K562 (cell line): ENCODE measurements at regions not wholly inside any gene's neighbourhood (a gene's known extent, or its start where the extent isn't known, plus 50 kb on each side); places are given as distances from the start of the nearest gene placed in this dataset.

Experiments
- ATAC-seq: fragments of 200-7000 bp; cut with Tn5 transposase; 3 replicates; pipeline ENCODE4 v1.9.1; 2020; ENCODE audit warnings: moderate library complexity
- BruUV-seq: library from RNA; stranded (reverse); fragments of 400-500 nt; replicated peaks from 2 replicates; lab custom pipeline; 2021; lab: Mats Ljungman, UMichigan
- CTCF ChIA-PET: fragments of 300-600 bp; formaldehyde crosslinking; extraction: SDS; loops from one replicate; lab custom pipeline; 2021; ENCODE audit warnings: low intra/inter-chr PET ratio; lab: Yijun Ruan, JAX
- POLR2A ChIA-PET: fragments of 300-600, 350-650 bp; sonication (Branson Sonifier 250); formaldehyde crosslinking; extraction: SDS; loops from one replicate; lab custom pipeline; 2021; ENCODE audit warnings: antibody characterized with exemption, inconsistent platforms; lab: Yijun Ruan, JAX
- DNase-seq, 4 experiments: peaks; one replicate each; pipeline versions ENCODE4 v3.0.0 to v3.0.0-alpha.2; 2011 to 2018; ENCODE audit warnings: low spot score in 3 of 4, mixed read lengths in 3 of 4; ENCODE audit errors: extremely low read depth in 1 of 4
- FAIRE-seq: peaks from 2 replicates; lab custom pipeline; 2011; peaks lifted over from hg19 to GRCh38; lab: Jason Lieb, UNC
- H2AFZ ChIP-seq: 2 replicates; pipeline ENCODE4 v1.6.0; 2011; ENCODE audit warnings: low read depth, low read length, control low read depth, inconsistent platforms
- H3K27ac ChIP-seq: fragments of 200-600 bp; 3 replicates; pipeline ENCODE4 v1.8.0; 2011; ENCODE audit warnings: low read depth, mild to moderate bottlenecking, control low read depth, inconsistent platforms, low read length, moderate library complexity, mixed read lengths; ENCODE audit errors: extremely low read depth
- H3K27me3 ChIP-seq, 2 experiments: fragments of 300-600 bp in 1 of 2; 2 replicates in 1 of 2; 3 replicates in 1 of 2; pipeline versions ENCODE4 v1.6.0 to v1.8.0; 2011; ENCODE audit warnings: inconsistent platforms in 2 of 2, low read length in 2 of 2, mild to moderate bottlenecking in 1 of 2, mixed read lengths in 1 of 2, moderate library complexity in 1 of 2; ENCODE audit not compliant: control insufficient read depth in 2 of 2, insufficient read depth in 2 of 2
- H3K36me3 ChIP-seq: fragments of 300-600 bp; 3 replicates; pipeline ENCODE4 v1.8.0; 2011; ENCODE audit warnings: mild to moderate bottlenecking, low read length, inconsistent platforms; ENCODE audit not compliant: control insufficient read depth, insufficient read depth
- H3K4me1 ChIP-seq, 2 experiments: fragments of 200-600 bp in 1 of 2; replicated peaks in 1 of 2; 2 replicates in 1 of 2; 3 replicates in 1 of 2; pipeline versions ENCODE4 v1.5.1 to v1.8.0; 2011; ENCODE audit warnings: inconsistent platforms in 2 of 2, low read length in 2 of 2, mild to moderate bottlenecking in 1 of 2, mixed read lengths in 1 of 2, moderate library complexity in 1 of 2; ENCODE audit not compliant: control insufficient read depth in 2 of 2, insufficient read depth in 2 of 2
- H3K4me2 ChIP-seq: 2 replicates; pipeline ENCODE4 v1.6.1; 2011; ENCODE audit warnings: low read length, control low read depth, inconsistent platforms, mixed read lengths; ENCODE audit not compliant: insufficient read depth
- H3K4me3 ChIP-seq: fragments of 200-600 bp; sonication (generic), shearing (Covaris generic); 2 replicates; pipeline ENCODE4 v1.5.1; 2016; ENCODE audit warnings: control low read depth, inconsistent platforms
- H3K79me2 ChIP-seq: fragments of 200-600 bp; 3 replicates; pipeline ENCODE4 v1.8.0; 2011; ENCODE audit warnings: low read length, inconsistent platforms; ENCODE audit not compliant: control insufficient read depth, insufficient read depth
- H3K9ac ChIP-seq, 2 experiments: 2 replicates each; pipeline versions ENCODE4 v1.6.0 to v1.6.1; 2011; ENCODE audit warnings: low read depth in 2 of 2, low read length in 2 of 2, control low read depth in 1 of 2, inconsistent platforms in 1 of 2, mild to moderate bottlenecking in 1 of 2, mixed read lengths in 1 of 2; ENCODE audit not compliant: insufficient read depth in 1 of 2
- H3K9me1 ChIP-seq: one replicate; pipeline ENCODE4 v1.6.0; 2011; ENCODE audit warnings: inconsistent platforms, mild to moderate bottlenecking, low read length, moderate library complexity; ENCODE audit not compliant: control insufficient read depth, insufficient read depth
- H3K9me3 ChIP-seq: replicated peaks from 2 replicates; pipeline ENCODE4 v1.5.1; 2011; ENCODE audit warnings: low read depth, low read length, inconsistent platforms; ENCODE audit not compliant: control insufficient read depth, insufficient read depth
- H4K20me1 ChIP-seq: replicated peaks from 2 replicates; pipeline ENCODE4 v1.6.1; 2011; ENCODE audit warnings: low read length, inconsistent platforms, mixed read lengths; ENCODE audit not compliant: control insufficient read depth, insufficient read depth
- CC2D1A ChIP-seq: fragments of 450-650 bp; IDR thresholded peaks from 2 replicates; pipeline ENCODE4 v1.6.1; 2017; ENCODE audit warnings: mild to moderate bottlenecking
- GTF2A2 ChIP-seq: IDR thresholded peaks from 2 replicates; pipeline ENCODE4 v1.6.1; 2016; ENCODE audit warnings: mild to moderate bottlenecking, missing genetic modification characterization, missing compliant biosample characterization
- HMG20A ChIP-seq: fragments of 450-650 bp; formaldehyde crosslinking; conservative IDR thresholded peaks from 2 replicates; pipeline ENCODE4 v1.4.0; 2020; ENCODE audit warnings: mild to moderate bottlenecking, mixed read lengths
- HNRNPUL1 ChIP-seq: fragments of 200-400 bp; formaldehyde crosslinking; IDR thresholded peaks from 2 replicates; pipeline ENCODE4 v1.6.1; 2017; ENCODE audit warnings: low read length
- KDM5B ChIP-seq: fragments of 200-600 bp; sonication (generic); IDR thresholded peaks from 2 replicates; pipeline ENCODE4 v1.6.1; 2012; ENCODE audit warnings: low read depth, mild to moderate bottlenecking, moderate library complexity, low read length, control low read depth, inconsistent platforms; ENCODE audit not compliant: insufficient replicate concordance
- U2AF2 ChIP-seq: fragments of 200-400 bp; formaldehyde crosslinking; optimal IDR thresholded peaks from 2 replicates; pipeline ENCODE3; 2017; ENCODE audit warnings: low read depth, mild to moderate bottlenecking, low read length
- ZFP30 ChIP-seq: fragments of 250-450 bp; sonication (Bioruptor Pico); IDR thresholded peaks from 2 replicates; pipeline ENCODE4 v1.8.0; 2022; ENCODE audit warnings: moderate library complexity, mild to moderate bottlenecking, inconsistent platforms, borderline replicate concordance
- ZNF3 ChIP-seq: fragments of 250-450 bp; sonication (Bioruptor Pico); IDR thresholded peaks from 2 replicates; pipeline ENCODE4 v1.5.0; 2021; ENCODE audit warnings: mild to moderate bottlenecking, moderate library complexity
- WGBS: fragments of 100-300 bp; shearing (Covaris generic); methylation state at CpG from one replicate; pipeline ENCODE4 v1.1.6; 2016; ENCODE audit warnings: low coverage, mixed read lengths; ENCODE audit not compliant: insufficient coverage; ENCODE audit errors: missing lambda C conversion rate; 5-methylcytosine and 5-hydroxymethylcytosine counted together
- in situ Hi-C: fragments of 300-500 bp; cut with MboI; formaldehyde crosslinking; loops from 4 replicates; pipeline ENCODE4 v1.15.0; 2018; ENCODE audit warnings: inconsistent platforms, mixed read lengths
- intact Hi-C: fragments of 100-400 bp; cut with micrococcal nuclease; formaldehyde crosslinking; loops from 2 replicates; pipeline ENCODE4 v1.14.2; 2022
- TF ChIP-seq, protein P1 (sequence below): fragments of 450-650 bp; formaldehyde crosslinking; IDR thresholded peaks from 2 replicates; pipeline ENCODE4 v1.4.0; 2022; ENCODE audit warnings: missing genetic modification characterization
- TF ChIP-seq, protein P2 (sequence below), 3 experiments: IDR thresholded peaks in 2 of 3; conservative IDR thresholded peaks in 1 of 3; 2 replicates each; pipeline ENCODE4 v1.5.1; 2011 to 2012; ENCODE audit warnings: low read length in 3 of 3, mild to moderate bottlenecking in 3 of 3, control low read depth in 2 of 3, improper control_type of control experiment in 1 of 3, inconsistent platforms in 1 of 3, low read depth in 1 of 3, mixed read lengths in 1 of 3, moderate library complexity in 1 of 3; ENCODE audit not compliant: insufficient read depth in 2 of 3

DNA sequence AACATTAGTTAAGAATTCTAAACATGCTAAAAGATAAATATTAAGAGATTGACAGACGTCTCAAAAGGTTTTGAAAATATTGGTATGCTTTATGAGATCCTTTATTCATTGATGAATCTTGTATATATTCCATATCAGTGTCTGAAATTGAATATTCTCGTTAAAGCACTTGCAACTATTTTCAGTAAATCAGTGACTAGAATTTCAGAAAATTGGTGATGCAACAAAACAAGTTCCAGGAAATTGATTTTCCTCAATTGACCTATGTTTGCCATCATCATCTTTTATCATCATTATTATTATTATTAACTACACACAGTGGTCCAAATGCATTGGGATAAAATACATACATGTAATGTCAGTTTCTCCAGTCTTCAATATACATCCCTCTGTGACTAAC lies 453.6 kb downstream of the CCER1 start:
- Histone ChIP-seq H3K36me3 (no peaks in the 10 kb centered on the region), H3K79me2 (no peaks in the 10 kb centered on the region), H4K20me1 (no peaks in the 10 kb centered on the region), H3K27ac (no peak overlapping the region), H3K4me2 (no peak overlapping the region), H2AFZ (no peak overlapping the region), H3K9ac (no peak overlapping the region), H3K4me1 (no peaks in the 10 kb centered on the region), H3K4me3 (no peak overlapping the region), H3K9me3 (no peaks in the 10 kb centered on the region; the same call in 1 of the 2 replicates)
- CTCF ChIA-PET, result no interaction called here
- in situ Hi-C loops, result no loop called here
- DNase-seq, result no peak
- TF ChIP-seq U2AF2 (no peak), HNRNPUL1 (no peak), CC2D1A (no peak), ZFP30 (CRISPR knock-in tag) (no peak), ZNF3 (no peak), KDM5B (no peak), HMG20A (CRISPR knock-in tag) (no peak), GTF2A2 (no peak)
- TF ChIP-seq, protein P1, sequence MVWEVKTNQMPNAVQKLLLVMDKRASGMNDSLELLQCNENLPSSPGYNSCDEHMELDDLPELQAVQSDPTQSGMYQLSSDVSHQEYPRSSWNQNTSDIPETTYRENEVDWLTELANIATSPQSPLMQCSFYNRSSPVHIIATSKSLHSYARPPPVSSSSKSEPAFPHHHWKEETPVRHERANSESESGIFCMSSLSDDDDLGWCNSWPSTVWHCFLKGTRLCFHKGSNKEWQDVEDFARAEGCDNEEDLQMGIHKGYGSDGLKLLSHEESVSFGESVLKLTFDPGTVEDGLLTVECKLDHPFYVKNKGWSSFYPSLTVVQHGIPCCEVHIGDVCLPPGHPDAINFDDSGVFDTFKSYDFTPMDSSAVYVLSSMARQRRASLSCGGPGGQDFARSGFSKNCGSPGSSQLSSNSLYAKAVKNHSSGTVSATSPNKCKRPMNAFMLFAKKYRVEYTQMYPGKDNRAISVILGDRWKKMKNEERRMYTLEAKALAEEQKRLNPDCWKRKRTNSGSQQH (CRISPR knock-in tag), result no peak
- TF ChIP-seq, protein P2, sequence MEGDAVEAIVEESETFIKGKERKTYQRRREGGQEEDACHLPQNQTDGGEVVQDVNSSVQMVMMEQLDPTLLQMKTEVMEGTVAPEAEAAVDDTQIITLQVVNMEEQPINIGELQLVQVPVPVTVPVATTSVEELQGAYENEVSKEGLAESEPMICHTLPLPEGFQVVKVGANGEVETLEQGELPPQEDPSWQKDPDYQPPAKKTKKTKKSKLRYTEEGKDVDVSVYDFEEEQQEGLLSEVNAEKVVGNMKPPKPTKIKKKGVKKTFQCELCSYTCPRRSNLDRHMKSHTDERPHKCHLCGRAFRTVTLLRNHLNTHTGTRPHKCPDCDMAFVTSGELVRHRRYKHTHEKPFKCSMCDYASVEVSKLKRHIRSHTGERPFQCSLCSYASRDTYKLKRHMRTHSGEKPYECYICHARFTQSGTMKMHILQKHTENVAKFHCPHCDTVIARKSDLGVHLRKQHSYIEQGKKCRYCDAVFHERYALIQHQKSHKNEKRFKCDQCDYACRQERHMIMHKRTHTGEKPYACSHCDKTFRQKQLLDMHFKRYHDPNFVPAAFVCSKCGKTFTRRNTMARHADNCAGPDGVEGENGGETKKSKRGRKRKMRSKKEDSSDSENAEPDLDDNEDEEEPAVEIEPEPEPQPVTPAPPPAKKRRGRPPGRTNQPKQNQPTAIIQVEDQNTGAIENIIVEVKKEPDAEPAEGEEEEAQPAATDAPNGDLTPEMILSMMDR (IDR thresholded peaks at IDR 0.05 in 2 of 3, conservative IDR thresholded peaks at IDR 0.05 in 1 of 3; ENCODE audit: insufficient read depth in 2 of 3, low read depth in 1 of 3, low read length in 3 of 3), result no peak
- TF ChIP-seq, all 486 proteins: peak for 0
- FAIRE-seq (no peak), ATAC-seq (no peak)
- no TSS peak for BruUV-seq
- Histone ChIP-seq H3K27me3 (no peaks in the 10 kb centered on the region), H3K9me1 (no peaks in the 10 kb centered on the region)
- POLR2A ChIA-PET, result no interaction called here
- WGBS, result 0% methylated on average over 2 of the region's 2 CpGs
- intact Hi-C loops, result no loop called here
